Stimulated activated CD4-positive, alpha-beta T cell treated with anti-CD3 and anti-CD28 coated beads, TNF-alpha, amount 100 ng/mL, for 4 hours (primary cell): ENCODE measurements at regions not wholly inside any gene's neighbourhood (a gene's known extent, or its start where the extent isn't known, plus 50 kb on each side); places are given as distances from the start of the nearest gene placed in this dataset.

ENCODE experiments used
- DNase-seq, 3 experiments: peaks; one replicate each; pipeline ENCODE4 v3.0.0-alpha.2; 2020; ENCODE audit warnings: low read depth in 3 of 3

- no peak for DNase-seq
Measured at GRCh38 chr5:35365758-35366157, 135.5 kb upstream of the PRLR start.

- DNase-seq: no peak
Measured at GRCh38 chr5:35364350-35364749, 134.1 kb upstream of the PRLR start.

- DNase-seq: no peak
Measured at GRCh38 chr5:35363387-35363965, 133.2 kb upstream of the PRLR start.

- no peak for DNase-seq
Measured at GRCh38 chr5:35362772-35363171, 132.5 kb upstream of the PRLR start.

GRCh38 chr5:35360671-35361070 lies 130.4 kb upstream of the PRLR start:
- DNase-seq: no peak

GRCh38 chr5:35359859-35360258 lies 129.6 kb upstream of the PRLR start:
- no peak for DNase-seq

- no peak for DNase-seq
Measured at GRCh38 chr5:35357973-35358372, 127.7 kb upstream of the PRLR start.

- no peak for DNase-seq
Measured at GRCh38 chr5:35356725-35357124, 126.4 kb upstream of the PRLR start.

GRCh38 chr5:35354751-35355150 lies 124.5 kb upstream of the PRLR start:
- no peak for DNase-seq

- DNase-seq: no peak
Measured at GRCh38 chr5:35345222-35345621, 114.9 kb upstream of the PRLR start.

- no peak for DNase-seq
Measured at GRCh38 chr5:35342664-35343063, 112.4 kb upstream of the PRLR start.

- no peak for DNase-seq
Measured at GRCh38 chr5:35341189-35341588, 110.9 kb upstream of the PRLR start.

GRCh38 chr5:35339616-35340100 lies 109.4 kb upstream of the PRLR start:
- no peak for DNase-seq

- DNase-seq: no peak
Measured at GRCh38 chr5:35339006-35339405, 108.7 kb upstream of the PRLR start.

- no peak for DNase-seq
Measured at GRCh38 chr5:35338157-35338453, 107.8 kb upstream of the PRLR start.

- DNase-seq: no peak
Measured at GRCh38 chr5:35337340-35338156, 107.3 kb upstream of the PRLR start.

GRCh38 chr5:35336230-35336629 lies 105.9 kb upstream of the PRLR start:
- no peak for DNase-seq

- no peak for DNase-seq
Measured at GRCh38 chr5:35335752-35336151, 105.5 kb upstream of the PRLR start.

GRCh38 chr5:35333366-35333765 lies 103.1 kb upstream of the PRLR start:
- DNase-seq: no peak

- no peak for DNase-seq
Measured at GRCh38 chr5:35331956-35332950, 102.0 kb upstream of the PRLR start.

GRCh38 chr5:35325836-35326235 lies 95.5 kb upstream of the PRLR start:
- no peak for DNase-seq

GRCh38 chr5:35324679-35325078 lies 94.4 kb upstream of the PRLR start:
- no peak for DNase-seq
